Neural crest cell (in vitro differentiated cells): ENCODE measurements at regions not wholly inside any gene's neighbourhood (a gene's known extent, or its start where the extent isn't known, plus 50 kb on each side); places are given as distances from the start of the nearest gene placed in this dataset.

Experiments used
- DNase-seq: peaks from one replicate; pipeline ENCODE4 v3.0.0; 2021; ENCODE audit warnings: low read depth, mixed read lengths, low spot score
- H3K27ac Mint-ChIP-seq: one replicate; pipeline ENCODE4 v1.8.0; 2021; ENCODE audit warnings: mild to moderate bottlenecking, mixed read lengths; ENCODE audit not compliant: unreplicated experiment
- H3K27me3 Mint-ChIP-seq: 2 replicates; pipeline ENCODE4 v1.8.0; 2021; ENCODE audit warnings: low read depth, mild to moderate bottlenecking, mixed read lengths
- H3K36me3 Mint-ChIP-seq: 2 replicates; pipeline ENCODE4 v1.8.0; 2021; ENCODE audit warnings: low read depth, mild to moderate bottlenecking, mixed read lengths
- H3K4me1 Mint-ChIP-seq: 2 replicates; pipeline ENCODE4 v1.8.0; 2021; ENCODE audit warnings: mixed read lengths
- H3K4me3 Mint-ChIP-seq: one replicate; pipeline ENCODE4 v1.8.0; 2021; ENCODE audit warnings: mild to moderate bottlenecking, mixed read lengths
- H3K9me3 Mint-ChIP-seq: 2 replicates; pipeline ENCODE4 v1.8.0; 2021; ENCODE audit warnings: mixed read lengths
- CTCF ChIP-seq: fragments of 200-600 bp; sonication (generic); conservative IDR thresholded peaks from 2 replicates; pipeline ENCODE4 v1.5.0; 2021; ENCODE audit warnings: antibody characterized with exemption, mild to moderate bottlenecking

- DNase-seq = no peak
- no peak for TF ChIP-seq CTCF
- H3K27ac Mint-ChIP-seq = no peak overlapping the region
- no peaks in the 10 kb centered on the region for H3K36me3 Mint-ChIP-seq
- H3K27me3 Mint-ChIP-seq = no peaks in the 10 kb centered on the region
- H3K9me3 Mint-ChIP-seq = peaks cover 4% of the 10 kb centered on the region
- H3K4me3 Mint-ChIP-seq = no peak overlapping the region
- H3K4me1 Mint-ChIP-seq = peaks cover 23% of the 10 kb centered on the region
Measured at GRCh38 chr2:204022550-204022949, 86.0 kb downstream of the ICOS start.

GRCh38 chr2:204023088-204023487 lies 86.5 kb downstream of the ICOS start:
- DNase-seq = no peak
- Mint-ChIP-seq H3K36me3 (no peaks in the 10 kb centered on the region), H3K9me3 (peaks cover 4% of the 10 kb centered on the region), H3K27ac (peak overlapping the region; percentile 21), H3K4me3 (no peak overlapping the region), H3K4me1 (peaks cover 23% of the 10 kb centered on the region), H3K27me3 (no peaks in the 10 kb centered on the region)
- no peak for TF ChIP-seq CTCF

GRCh38 chr2:204024503-204024902 lies 87.9 kb downstream of the ICOS start:
- no peak overlapping the region for H3K4me3 Mint-ChIP-seq
- peaks cover 23% of the 10 kb centered on the region for H3K4me1 Mint-ChIP-seq
- no peak overlapping the region for H3K27ac Mint-ChIP-seq
- H3K27me3 Mint-ChIP-seq = no peaks in the 10 kb centered on the region
- peaks cover 4% of the 10 kb centered on the region for H3K9me3 Mint-ChIP-seq
- peak; percentile 74 for TF ChIP-seq CTCF
- H3K36me3 Mint-ChIP-seq = no peaks in the 10 kb centered on the region
- DNase-seq = peak; percentile 22

GRCh38 chr2:204024906-204025475 lies 88.4 kb downstream of the ICOS start:
- no peak for DNase-seq
- Mint-ChIP-seq H3K27ac (no peak overlapping the region), H3K27me3 (no peaks in the 10 kb centered on the region), H3K36me3 (no peaks in the 10 kb centered on the region), H3K4me1 (peaks cover 23% of the 10 kb centered on the region), H3K4me3 (no peak overlapping the region), H3K9me3 (peaks cover 1% of the 10 kb centered on the region)
- no peak for TF ChIP-seq CTCF

GRCh38 chr2:204026294-204026693 lies 89.7 kb downstream of the ICOS start:
- Mint-ChIP-seq H3K4me3 (no peak overlapping the region), H3K27ac (peak overlapping the region; percentile 24), H3K9me3 (no peaks in the 10 kb centered on the region), H3K36me3 (no peaks in the 10 kb centered on the region), H3K4me1 (peaks cover 23% of the 10 kb centered on the region), H3K27me3 (no peaks in the 10 kb centered on the region)
- no peak for DNase-seq
- TF ChIP-seq CTCF = peak; percentile 34
